Ishikawa (cell line): ENCODE measurements at regions not wholly inside any gene's neighbourhood (a gene's known extent, or its start where the extent isn't known, plus 50 kb on each side); places are given as distances from the start of the nearest gene placed in this dataset.

ENCODE experiments used
- CREB1 ChIP-seq: IDR thresholded peaks from 2 replicates; pipeline ENCODE4 v1.6.1; 2012; ENCODE audit warnings: low read depth
- EP300 ChIP-seq: IDR thresholded peaks from 2 replicates; pipeline ENCODE4 v1.6.1; 2012; ENCODE audit warnings: borderline replicate concordance
- TAF1 ChIP-seq: IDR thresholded peaks from 2 replicates; pipeline ENCODE4 v1.6.1; 2012; ENCODE audit warnings: low read depth, mild to moderate bottlenecking
- TEAD4 ChIP-seq: IDR thresholded peaks from 2 replicates; pipeline ENCODE4 v1.6.1; 2012
- YY1 ChIP-seq: IDR thresholded peaks from 2 replicates; pipeline ENCODE4 v1.6.1; 2012; ENCODE audit warnings: low read depth
- ZBTB7A ChIP-seq: IDR thresholded peaks from 2 replicates; pipeline ENCODE4 v1.6.1; 2012; ENCODE audit warnings: low read depth
- TF ChIP-seq, protein P1 (sequence below): IDR thresholded peaks from 2 replicates; pipeline ENCODE4 v1.6.1; 2012
- TF ChIP-seq, protein P2 (sequence below): IDR thresholded peaks from 2 replicates; pipeline ENCODE4 v1.6.1; 2012; ENCODE audit warnings: low read depth, mild to moderate bottlenecking
- TF ChIP-seq, protein P3 (sequence below): IDR thresholded peaks from 2 replicates; pipeline ENCODE4 v1.6.1; 2012

DNA sequence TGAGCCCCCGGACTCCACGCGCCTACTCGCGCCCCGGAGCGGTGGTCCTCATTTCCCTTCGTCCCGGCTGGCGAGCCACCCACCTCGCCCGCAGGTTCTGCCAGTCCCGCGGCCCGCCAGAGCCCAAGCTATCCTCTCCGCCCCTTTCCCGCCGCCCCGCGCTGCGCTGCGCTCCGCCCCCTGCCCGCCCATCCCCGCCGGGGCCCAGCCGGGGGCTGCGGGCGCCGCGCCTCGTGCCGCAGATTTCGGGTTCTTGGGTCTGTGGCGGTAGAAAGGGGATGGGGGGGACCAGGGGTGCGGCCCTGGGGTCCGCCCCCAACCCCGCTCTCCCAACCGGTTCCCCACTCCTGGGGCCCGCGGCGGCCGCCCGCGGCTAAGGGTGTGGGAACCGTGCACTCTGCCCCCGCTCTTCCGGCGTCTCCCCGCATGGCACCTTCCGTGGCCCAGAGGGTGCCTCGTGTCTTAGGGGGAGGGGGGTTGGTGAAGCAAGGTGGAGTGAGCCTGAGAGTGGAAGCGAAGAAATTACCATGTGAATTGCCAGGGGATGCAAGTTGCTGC lies 650.8 kb upstream of the DIPK2B start:
- TF ChIP-seq, protein P1, sequence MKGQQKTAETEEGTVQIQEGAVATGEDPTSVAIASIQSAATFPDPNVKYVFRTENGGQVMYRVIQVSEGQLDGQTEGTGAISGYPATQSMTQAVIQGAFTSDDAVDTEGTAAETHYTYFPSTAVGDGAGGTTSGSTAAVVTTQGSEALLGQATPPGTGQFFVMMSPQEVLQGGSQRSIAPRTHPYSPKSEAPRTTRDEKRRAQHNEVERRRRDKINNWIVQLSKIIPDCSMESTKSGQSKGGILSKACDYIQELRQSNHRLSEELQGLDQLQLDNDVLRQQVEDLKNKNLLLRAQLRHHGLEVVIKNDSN: no peak
- TF ChIP-seq, protein P2, sequence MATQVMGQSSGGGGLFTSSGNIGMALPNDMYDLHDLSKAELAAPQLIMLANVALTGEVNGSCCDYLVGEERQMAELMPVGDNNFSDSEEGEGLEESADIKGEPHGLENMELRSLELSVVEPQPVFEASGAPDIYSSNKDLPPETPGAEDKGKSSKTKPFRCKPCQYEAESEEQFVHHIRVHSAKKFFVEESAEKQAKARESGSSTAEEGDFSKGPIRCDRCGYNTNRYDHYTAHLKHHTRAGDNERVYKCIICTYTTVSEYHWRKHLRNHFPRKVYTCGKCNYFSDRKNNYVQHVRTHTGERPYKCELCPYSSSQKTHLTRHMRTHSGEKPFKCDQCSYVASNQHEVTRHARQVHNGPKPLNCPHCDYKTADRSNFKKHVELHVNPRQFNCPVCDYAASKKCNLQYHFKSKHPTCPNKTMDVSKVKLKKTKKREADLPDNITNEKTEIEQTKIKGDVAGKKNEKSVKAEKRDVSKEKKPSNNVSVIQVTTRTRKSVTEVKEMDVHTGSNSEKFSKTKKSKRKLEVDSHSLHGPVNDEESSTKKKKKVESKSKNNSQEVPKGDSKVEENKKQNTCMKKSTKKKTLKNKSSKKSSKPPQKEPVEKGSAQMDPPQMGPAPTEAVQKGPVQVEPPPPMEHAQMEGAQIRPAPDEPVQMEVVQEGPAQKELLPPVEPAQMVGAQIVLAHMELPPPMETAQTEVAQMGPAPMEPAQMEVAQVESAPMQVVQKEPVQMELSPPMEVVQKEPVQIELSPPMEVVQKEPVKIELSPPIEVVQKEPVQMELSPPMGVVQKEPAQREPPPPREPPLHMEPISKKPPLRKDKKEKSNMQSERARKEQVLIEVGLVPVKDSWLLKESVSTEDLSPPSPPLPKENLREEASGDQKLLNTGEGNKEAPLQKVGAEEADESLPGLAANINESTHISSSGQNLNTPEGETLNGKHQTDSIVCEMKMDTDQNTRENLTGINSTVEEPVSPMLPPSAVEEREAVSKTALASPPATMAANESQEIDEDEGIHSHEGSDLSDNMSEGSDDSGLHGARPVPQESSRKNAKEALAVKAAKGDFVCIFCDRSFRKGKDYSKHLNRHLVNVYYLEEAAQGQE: no peak
- TF ChIP-seq YY1 (no peak), CREB1 (no peak), TAF1 (peak; percentile 62; the same call in 1 of the 2 replicates), EP300 (no peak), TEAD4 (no peak), ZBTB7A (no peak)
- TF ChIP-seq, protein P3, sequence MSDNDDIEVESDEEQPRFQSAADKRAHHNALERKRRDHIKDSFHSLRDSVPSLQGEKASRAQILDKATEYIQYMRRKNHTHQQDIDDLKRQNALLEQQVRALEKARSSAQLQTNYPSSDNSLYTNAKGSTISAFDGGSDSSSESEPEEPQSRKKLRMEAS: peak; percentile 87
